H1 (cell line): ENCODE measurements at regions not wholly inside any gene's neighbourhood (a gene's known extent, or its start where the extent isn't known, plus 50 kb on each side); places are given as distances from the start of the nearest gene placed in this dataset.

Source experiments
- CHD7 ChIP-seq: fragments of 300-600 bp; sonication (generic); IDR thresholded peaks from 2 replicates; pipeline ENCODE4 v1.7.1; 2012; ENCODE audit warnings: low read length, moderate library complexity, mild to moderate bottlenecking, inconsistent platforms; ENCODE audit not compliant: insufficient replicate concordance
- CREB1 ChIP-seq: IDR thresholded peaks from 2 replicates; pipeline ENCODE4 v1.6.1; 2012; ENCODE audit warnings: inconsistent platforms
- FOSL1 ChIP-seq: IDR thresholded peaks from 2 replicates; pipeline ENCODE4 v1.6.1; 2011; ENCODE audit warnings: mild to moderate bottlenecking, low read depth, low read length, moderate library complexity; ENCODE audit not compliant: insufficient read depth
- POU5F1 ChIP-seq: IDR thresholded peaks from 2 replicates; pipeline ENCODE4 v1.6.1; 2011; ENCODE audit warnings: low read depth, mild to moderate bottlenecking, low read length, moderate library complexity
- RAD21 ChIP-seq, 2 experiments: IDR thresholded peaks in 1 of 2; conservative IDR thresholded peaks in 1 of 2; 2 replicates each; pipeline ENCODE4 v1.6.1; 2011; ENCODE audit warnings: low read depth in 2 of 2, low read length in 2 of 2, improper control_type of control experiment in 1 of 2, inconsistent platforms in 1 of 2, mild to moderate bottlenecking in 1 of 2, moderate library complexity in 1 of 2
- RNF2 ChIP-seq: fragments of 200-900, 300-1000 bp; sonication (generic); IDR thresholded peaks from 2 replicates; pipeline ENCODE4 v1.7.1; 2016; ENCODE audit warnings: borderline replicate concordance, low read depth, mild to moderate bottlenecking, antibody characterized with exemption, low read length; ENCODE audit not compliant: poor library complexity, severe bottlenecking; ENCODE audit errors: missing control alignments
- SP1 ChIP-seq: IDR thresholded peaks from 2 replicates; pipeline ENCODE4 v1.6.1; 2011; ENCODE audit warnings: low read depth, low read length
- SRF ChIP-seq: IDR thresholded peaks from 2 replicates; pipeline ENCODE4 v1.6.1; 2011; ENCODE audit warnings: mild to moderate bottlenecking, low read depth, low read length, moderate library complexity
- ZNF274 ChIP-seq: IDR thresholded peaks from 2 replicates; pipeline ENCODE4 v1.7.0; 2012; ENCODE audit warnings: low read length, borderline replicate concordance; ENCODE audit errors: extremely low read depth

DNA sequence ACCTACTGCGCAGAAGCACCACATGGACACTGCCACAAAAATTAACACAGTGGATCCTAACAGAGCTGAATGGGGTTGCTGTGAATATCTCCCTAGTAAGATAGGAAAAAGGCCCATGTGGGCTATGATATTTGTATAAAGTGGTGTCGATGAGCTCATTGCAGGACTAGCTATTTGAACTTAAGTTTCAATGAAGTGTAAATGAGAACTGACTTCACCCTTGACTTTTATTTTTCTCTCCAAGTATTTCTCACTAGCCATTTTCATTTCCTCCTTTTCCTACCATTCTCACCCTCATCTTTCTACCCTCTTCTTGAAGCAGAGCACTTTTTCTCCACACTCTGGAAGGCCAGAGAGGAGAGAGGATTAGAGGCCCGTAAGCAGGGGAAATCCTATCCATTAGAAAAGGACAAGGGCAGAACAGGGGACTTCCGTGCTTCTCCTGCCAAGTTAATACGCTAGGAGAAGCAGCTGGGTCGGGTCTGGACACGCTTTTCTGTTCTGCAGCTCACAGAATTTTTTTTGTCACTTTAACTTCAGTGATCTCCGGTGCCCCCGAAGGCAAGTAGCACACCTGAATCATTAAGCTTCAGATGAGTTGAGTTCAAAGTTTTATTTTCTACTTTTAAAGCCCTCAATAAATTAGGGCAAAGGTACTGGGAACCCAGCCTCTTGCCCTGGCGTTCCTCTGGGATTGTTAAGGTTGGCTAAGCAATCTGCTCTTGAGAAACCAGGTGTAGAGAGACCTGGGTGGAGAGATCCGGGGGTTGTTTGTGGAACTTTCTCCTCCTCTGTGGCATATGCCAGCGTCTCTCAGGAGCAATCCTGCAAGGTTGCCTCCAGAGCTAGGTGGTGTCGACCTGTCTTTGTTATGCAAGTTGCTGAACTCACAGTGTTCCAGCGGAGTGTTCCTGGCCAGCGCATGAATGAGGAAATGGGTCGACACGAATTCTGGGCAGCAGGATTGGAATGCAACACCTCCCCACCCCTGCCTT, 56.2 kb upstream of the ARID1B start (continued):
- TF ChIP-seq RAD21 (IDR thresholded peaks at IDR 0.05 in 1 of 2, conservative IDR thresholded peaks at IDR 0.05 in 1 of 2; ENCODE audit: low read depth in 2 of 2, low read length in 2 of 2) (no peak), ZNF274 (no peak), FOSL1 (no peak), POU5F1 (peak; percentile 95), SRF (no peak), RNF2 (no peak), CREB1 (peak; percentile 51; the same call in 1 of the 2 replicates), CHD7 (no peak), SP1 (peak; percentile 38; the same call in 1 of the 2 replicates)
